Kidney capillary endothelial cell (primary cell): ENCODE measurements at regions not wholly inside any gene's neighbourhood (a gene's known extent, or its start where the extent isn't known, plus 50 kb on each side); places are given as distances from the start of the nearest gene placed in this dataset.
"Not testable (repeated sequence)": the region's sequence is repeated elsewhere in the genome, so short reads cannot be mapped to it uniquely, and the experiment has no call there.

Experiments used
- DNase-seq: peaks from one replicate; pipeline ENCODE4 v3.0.0-alpha.2; 2018; ENCODE audit warnings: low spot score

DNA sequence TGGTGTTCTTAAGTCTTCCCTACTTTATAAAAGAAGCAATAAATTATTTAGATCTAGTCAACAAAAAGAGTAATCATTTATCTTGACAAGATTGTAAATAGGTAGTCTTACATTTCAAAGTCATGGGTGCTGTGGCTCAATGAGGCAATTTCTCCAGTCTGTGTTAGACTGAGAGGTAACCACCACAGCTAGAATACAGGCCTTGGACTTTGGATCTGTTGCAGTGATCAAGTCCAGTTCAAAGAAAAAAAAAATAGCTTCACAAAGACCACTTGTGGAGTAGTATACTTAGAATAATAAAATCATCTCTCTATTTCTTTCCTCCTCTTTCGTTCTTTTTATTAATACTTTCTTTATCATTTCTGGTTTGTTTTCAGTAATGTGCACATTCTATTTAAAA lies 93.1 kb upstream of the FSIP2 start:
- DNase-seq, result no peak

DNA sequence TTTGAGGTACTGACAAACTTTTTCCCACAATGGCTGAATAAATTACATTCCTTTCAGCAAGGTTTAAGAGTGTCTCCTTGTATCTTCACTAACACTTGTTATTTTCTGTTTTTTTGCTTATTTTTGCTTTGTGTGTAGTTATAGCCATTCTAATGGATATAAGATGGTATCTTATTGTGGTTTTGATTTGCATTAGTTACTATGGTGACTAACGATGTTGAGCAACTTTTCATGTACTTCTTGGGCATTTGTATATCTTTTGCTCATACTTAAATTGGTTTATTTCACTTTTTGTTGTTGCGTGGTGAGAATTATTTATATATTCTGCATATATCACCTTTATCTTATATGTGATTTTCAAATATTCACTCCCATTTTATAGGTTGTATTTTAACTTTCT lies 79.9 kb upstream of the FSIP2 start:
- no peak for DNase-seq

DNA sequence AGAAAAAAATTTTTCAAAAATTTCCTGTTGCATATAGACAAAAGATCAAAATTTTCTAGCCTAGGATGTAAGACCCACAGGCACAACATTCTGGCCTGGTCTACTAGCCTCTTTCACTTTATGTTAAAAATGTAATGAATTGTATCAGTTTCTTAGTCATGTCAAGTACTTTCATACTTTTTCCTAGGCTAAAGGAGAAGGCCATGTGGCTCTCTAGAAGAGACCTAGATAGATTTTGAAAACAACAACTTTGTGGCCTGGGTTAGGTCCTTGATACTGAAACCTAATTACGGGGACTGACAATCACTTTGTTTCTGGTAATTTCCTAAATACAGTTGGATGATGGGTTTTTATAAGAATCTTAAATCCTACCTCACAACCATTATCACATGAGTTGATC lies 74.8 kb upstream of the FSIP2 start:
- no peak for DNase-seq

DNA sequence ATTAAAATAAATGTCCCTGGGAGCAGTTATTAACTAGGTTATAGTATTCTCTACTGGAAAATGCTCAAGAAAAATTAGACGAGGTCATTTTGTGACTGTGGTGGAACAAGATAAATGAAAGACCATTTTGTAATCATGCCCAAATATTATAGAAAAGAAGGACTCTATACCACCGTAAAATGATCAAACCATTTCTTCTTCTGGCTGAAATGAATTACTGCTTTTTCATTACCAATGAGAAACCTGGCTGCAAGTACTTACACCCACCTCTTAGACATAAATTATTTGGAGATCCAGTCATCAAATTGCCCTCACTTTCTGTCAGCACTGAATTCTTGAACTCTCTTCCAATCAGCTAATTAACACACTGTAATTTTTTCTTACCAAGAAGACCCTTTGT lies 74.2 kb upstream of the FSIP2 start:
- no peak for DNase-seq

DNA sequence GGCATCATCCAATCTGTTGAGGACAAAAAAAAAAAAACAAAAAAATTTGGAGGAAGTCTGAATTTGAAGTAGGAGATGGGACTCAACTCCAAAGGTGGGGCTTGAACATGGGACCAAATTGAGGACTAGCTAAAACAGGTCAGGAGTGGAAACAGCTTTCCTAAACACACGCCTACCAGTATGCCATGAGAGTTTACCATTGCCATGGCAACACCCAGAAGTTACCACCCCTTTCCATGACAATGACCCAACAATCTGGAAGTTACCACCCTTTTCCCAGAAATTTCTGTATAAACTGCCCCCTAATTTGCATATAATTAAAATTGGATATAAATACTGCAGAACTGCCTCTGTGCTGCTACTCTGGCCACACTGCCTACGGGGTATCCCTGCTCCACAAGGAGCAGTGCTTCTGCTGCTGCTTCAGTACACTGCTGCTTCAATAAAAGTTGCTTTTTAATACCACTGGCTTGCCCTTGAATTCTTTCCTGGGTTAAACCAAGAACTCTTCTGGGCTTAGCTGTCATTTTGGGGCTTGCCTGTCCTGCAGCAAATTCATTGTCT lies 73.3 kb upstream of the FSIP2 start:
- DNase-seq, result no peak

DNA sequence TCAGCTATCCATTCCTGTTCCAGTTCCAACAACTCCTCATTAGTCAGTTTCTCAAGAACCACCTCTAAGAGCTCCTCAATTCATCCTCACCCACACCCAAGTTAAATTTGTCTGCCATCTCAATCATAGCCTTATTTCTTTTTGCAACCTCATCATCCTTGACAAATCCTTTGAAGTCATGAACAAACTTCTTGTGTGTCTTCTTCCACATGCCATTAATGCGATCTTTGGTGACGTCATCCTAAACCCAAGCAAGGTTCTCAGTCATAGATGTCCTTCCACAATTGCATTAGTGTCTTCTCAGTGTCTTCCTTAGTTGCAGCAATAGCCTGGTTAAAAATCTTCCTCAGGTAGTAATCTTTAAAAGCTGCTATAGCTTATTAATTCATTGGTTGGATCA lies 71.2 kb upstream of the FSIP2 start:
- DNase-seq, result no peak

DNA sequence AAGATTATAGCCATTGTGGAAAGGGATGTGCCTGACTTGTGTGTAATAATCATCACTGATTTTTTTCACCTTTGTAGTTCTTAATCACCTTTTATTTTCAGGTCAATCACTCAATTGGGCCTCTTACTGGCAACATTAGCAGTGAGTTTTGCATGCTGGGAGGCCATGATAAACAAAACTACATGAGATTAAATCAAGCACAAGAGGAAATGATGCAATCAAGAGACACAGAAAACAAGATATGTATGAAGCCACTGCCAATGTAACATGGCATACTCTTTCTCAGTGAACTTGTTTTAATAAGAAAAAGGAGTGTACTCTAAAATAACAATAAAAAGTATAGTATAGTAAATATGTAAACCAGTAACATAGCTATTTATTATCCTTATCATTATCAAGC lies 69.9 kb upstream of the FSIP2 start:
- DNase-seq, result no peak

DNA sequence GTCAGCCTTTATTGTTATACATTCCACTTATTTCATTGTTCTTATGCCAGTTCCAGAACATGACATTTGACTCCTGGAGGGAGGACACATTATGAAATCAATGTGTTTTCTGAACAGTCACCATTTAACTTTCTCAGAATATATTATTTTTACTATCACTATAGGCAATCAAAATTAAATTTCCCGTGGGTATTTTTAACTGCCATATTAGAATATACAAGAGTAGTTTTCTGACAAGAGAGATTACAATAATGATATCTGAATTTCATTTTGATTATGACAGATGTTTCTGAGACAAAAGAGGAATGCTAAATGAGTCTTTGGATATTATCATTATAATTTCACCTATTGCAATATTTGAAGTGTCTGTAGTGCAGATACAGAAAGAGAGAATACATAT lies 64.4 kb upstream of the FSIP2 start:
- no peak for DNase-seq

DNA sequence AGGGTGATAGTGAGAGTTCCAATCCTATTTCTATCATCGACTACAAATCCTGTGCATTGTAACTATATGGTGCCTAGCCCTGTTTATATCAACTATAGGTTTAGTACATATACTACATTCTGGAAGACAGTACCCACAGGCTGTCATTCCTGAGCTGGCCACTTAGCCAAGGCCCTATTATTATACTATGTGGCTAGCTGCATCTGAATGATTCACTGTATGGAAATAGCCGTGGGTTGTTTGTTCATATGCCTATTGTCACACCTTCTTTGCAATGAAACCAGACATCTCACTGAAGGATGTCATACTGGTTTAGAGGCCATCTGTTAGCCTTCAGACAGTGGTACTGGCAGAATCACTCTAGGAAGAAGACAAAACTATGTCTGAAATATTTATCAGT lies 62.3 kb upstream of the FSIP2 start:
- DNase-seq, result no peak

DNA sequence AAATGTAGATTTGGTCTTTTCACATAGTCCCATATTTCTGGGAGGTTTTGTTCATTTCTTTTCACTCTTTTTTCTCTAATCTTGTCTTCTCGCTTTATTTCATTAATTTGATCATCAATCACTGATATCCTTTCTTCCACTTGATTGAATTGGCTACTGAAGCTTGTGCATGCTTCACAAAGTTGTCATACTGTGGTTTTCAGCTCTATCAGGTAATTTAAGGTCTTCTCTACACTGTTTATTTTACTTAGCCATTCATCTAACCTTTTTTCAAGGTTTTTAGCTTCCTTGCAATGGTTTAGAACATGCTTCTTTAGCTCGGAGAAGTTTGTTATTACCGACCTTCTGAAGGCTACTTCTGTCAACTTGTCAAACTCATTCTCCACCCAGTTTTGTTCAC lies 51.6 kb upstream of the FSIP2 start:
- not testable (repeated sequence) for DNase-seq

DNA sequence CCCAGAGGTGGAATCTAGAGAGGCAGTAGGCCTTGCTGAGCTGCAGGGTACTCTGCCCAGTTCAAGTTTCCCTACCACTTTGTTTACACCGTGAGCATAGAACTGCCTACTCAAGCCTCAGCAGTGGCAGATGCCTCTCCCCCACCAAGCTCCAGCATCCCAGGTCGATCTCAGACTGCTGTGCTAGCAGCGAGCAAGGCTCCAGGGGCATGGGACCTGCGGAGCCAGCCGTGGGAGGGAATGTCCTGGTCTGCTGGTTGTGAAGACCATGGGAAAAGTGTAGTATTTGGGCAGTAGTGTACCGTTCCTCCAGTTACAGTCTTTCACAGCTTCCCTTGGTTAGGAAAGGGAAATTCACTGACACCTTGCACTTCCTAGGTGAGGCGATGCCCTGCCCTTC lies 50.6 kb upstream of the FSIP2 start:
- no peak for DNase-seq
